ENCODE measurements at regions not wholly inside any gene's neighbourhood (a gene's known extent, or its start where the extent isn't known, plus 50 kb on each side); places are given as distances from the start of the nearest gene placed in this dataset.
A peak's percentile ranks its signal among the peaks of the same experiment; 100 is the strongest.

DNA sequence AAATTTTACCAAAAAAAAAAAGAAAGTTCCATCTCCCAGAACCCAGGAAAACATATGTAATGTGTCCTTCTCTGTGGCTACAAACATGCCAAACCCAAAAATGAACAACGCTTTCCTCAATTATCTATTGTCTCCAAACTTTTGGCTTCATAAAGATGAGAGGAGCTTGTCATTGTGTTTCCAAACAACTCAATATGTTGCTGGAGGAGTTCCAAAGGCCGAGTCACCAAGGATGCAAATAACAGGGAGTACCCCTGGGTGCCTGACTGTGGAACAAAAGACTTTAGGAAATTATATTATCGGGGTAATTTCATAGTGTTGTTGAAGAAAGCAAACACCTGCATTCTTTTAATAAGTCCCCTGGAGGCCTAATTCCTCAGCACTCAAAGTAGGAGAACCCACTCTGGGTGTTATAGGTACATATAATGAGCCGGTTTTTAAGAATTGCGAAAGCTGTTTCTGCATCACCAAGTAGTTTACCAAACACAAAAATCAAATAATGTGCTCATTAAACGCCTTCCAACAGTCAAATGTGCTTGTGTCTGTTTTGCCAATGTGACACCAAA, 206.3 kb upstream of the PRICKLE2 start:
- Histone ChIP-seq H3K9me3 (peaks cover 0 to 12% (median 4%) of the 10 kb centered on the region in 3 donors), H3K27me3 (peaks cover 0 to 5% (median 0%) of the 10 kb centered on the region in 4 donors), H3K4me1 (peaks cover 0 to 7% (median 0%) of the 10 kb centered on the region in 3 donors), H3K36me3 (no peaks in the 10 kb centered on the region), H3K27ac (no peak overlapping the region), H3K4me3 (no peak overlapping the region)
- intact Hi-C loops (cut with DNase I), result no loop called here
- TF ChIP-seq, protein P1, sequence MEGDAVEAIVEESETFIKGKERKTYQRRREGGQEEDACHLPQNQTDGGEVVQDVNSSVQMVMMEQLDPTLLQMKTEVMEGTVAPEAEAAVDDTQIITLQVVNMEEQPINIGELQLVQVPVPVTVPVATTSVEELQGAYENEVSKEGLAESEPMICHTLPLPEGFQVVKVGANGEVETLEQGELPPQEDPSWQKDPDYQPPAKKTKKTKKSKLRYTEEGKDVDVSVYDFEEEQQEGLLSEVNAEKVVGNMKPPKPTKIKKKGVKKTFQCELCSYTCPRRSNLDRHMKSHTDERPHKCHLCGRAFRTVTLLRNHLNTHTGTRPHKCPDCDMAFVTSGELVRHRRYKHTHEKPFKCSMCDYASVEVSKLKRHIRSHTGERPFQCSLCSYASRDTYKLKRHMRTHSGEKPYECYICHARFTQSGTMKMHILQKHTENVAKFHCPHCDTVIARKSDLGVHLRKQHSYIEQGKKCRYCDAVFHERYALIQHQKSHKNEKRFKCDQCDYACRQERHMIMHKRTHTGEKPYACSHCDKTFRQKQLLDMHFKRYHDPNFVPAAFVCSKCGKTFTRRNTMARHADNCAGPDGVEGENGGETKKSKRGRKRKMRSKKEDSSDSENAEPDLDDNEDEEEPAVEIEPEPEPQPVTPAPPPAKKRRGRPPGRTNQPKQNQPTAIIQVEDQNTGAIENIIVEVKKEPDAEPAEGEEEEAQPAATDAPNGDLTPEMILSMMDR (IDR thresholded peaks at IDR 0.05), result no peak
- no peak for TF ChIP-seq POLR2A (IDR thresholded peaks at IDR 0.05)
- no peak for DNase-seq
- WGBS, 2 donors, result 56 to 68% methylated on average over 6 of the region's 6 CpGs

DNA sequence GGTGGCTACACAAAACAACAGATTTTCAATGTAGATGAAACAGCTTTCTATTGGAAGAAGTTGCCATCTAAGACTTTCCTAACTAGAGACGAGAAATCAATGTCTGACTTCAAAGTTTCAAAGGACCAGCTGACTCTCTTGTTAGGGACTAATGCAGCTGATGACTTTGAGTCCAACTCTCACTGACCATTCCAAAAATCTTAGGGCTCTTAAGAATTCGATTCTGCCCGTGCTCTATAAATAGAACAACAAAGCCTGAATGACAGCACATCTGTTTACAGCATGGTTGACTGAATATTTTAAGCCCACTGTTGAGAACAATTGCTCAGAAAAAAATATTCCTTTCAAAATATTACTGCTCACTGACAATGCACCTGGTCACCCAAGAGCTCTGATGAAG, 202.4 kb upstream of the PRICKLE2 start:
- DNase-seq, result no peak
- WGBS, 2 donors, result 73 to 80% methylated on average over 3 of the region's 3 CpGs
- TF ChIP-seq POLR2A (IDR thresholded peaks at IDR 0.05), result no peak
- TF ChIP-seq, protein P1 (IDR thresholded peaks at IDR 0.05), result no peak
- Histone ChIP-seq H3K9me3 (no peaks in the 10 kb centered on the region), H3K4me3 (no peak overlapping the region), H3K27ac (no peak overlapping the region), H3K4me1 (peaks cover 0 to 12% (median 2%) of the 10 kb centered on the region in 3 donors), H3K36me3 (no peaks in the 10 kb centered on the region), H3K27me3 (no peaks in the 10 kb centered on the region)
- intact Hi-C loops (cut with DNase I), result no loop called here

DNA sequence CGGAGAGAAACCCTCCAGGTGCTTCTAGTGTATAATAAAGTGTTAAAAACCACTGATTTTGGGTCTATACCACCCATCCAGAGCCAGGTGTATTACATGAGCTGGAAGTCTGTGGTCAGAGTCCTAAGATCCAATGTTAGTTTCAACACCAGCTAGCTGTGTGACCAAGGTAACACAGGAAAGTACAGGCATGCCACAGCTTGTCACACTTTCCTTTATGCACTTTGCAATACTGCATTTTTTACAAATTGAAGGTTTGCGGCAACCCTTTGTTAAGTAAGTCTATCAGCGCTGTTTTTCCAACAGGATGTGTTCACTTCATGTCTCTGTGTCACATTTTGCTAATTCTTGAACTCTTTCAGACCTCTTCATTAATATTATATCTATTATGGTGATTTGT, 201.3 kb upstream of the PRICKLE2 start:
- Histone ChIP-seq H3K4me1 (peaks cover 0 to 12% (median 2%) of the 10 kb centered on the region in 3 donors), H3K27me3 (no peaks in the 10 kb centered on the region), H3K27ac (no peak overlapping the region), H3K4me3 (no peak overlapping the region), H3K36me3 (no peaks in the 10 kb centered on the region), H3K9me3 (no peaks in the 10 kb centered on the region)
- WGBS, 2 donors, result 47 to 48% methylated on average over 3 of the region's 3 CpGs
- no peak for TF ChIP-seq POLR2A (IDR thresholded peaks at IDR 0.05)
- TF ChIP-seq, protein P1 (IDR thresholded peaks at IDR 0.05), result no peak
- intact Hi-C loops (cut with DNase I), result no loop called here
- DNase-seq, result no peak

DNA sequence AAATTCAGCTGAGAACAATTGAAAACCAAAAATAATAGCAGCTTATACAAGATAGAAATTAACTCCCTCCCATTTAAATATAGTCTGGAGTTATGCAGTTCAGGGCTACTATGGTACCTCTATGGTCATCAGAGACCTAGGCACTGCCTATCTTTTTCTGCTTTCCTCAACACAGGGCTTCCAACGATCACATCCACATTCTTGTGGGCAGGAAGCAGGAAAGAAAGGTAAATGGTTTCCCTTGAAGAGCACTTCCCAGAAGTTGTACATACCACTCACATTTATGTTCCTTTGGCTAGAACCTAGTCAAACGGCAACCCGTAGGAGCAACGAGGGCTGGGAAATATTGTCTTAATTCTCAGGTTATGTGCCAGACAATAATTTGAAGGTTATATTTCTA, 197.7 kb upstream of the PRICKLE2 start:
- no peak for TF ChIP-seq POLR2A (IDR thresholded peaks at IDR 0.05)
- peaks cover 0 to 15% (median 2%) of the 10 kb centered on the region in 3 donors for H3K4me1 ChIP-seq
- WGBS, 2 donors, result 65 to 76% methylated on average over 4 of the region's 4 CpGs
- H3K27me3 ChIP-seq, result no peaks in the 10 kb centered on the region
- no peak for DNase-seq
- H3K36me3 ChIP-seq, result no peaks in the 10 kb centered on the region
- intact Hi-C loops (cut with DNase I), result no loop called here
- no peak overlapping the region for H3K27ac ChIP-seq
- no peaks in the 10 kb centered on the region for H3K9me3 ChIP-seq
- no peak overlapping the region for H3K4me3 ChIP-seq

DNA sequence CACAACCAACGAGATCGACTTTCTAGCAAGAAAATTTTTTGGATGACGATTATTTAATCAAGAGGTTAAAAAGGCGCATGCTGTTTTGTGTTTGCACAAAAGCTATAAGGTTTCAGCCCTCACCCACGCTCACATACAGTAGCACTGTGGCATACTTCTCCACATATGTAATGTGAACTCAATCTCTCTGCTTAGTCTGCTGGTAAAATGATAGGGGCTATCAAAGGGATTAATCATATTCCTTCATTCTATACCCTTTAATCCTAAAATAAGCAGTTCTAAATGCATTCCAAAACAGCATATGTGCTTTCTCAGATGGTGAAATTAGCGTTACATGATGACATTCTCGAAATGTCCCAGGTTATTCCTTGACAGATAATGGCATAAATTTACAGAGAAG, 196.9 kb upstream of the PRICKLE2 start:
- Histone ChIP-seq H3K27me3 (no peaks in the 10 kb centered on the region), H3K4me3 (no peak overlapping the region), H3K36me3 (no peaks in the 10 kb centered on the region), H3K27ac (no peak overlapping the region), H3K4me1 (peaks cover 0 to 18% (median 2%) of the 10 kb centered on the region in 3 donors), H3K9me3 (no peaks in the 10 kb centered on the region)
- WGBS, 2 donors, result 56 to 65% methylated on average over 7 of the region's 7 CpGs
- intact Hi-C loops (cut with DNase I), result no loop called here
- TF ChIP-seq, protein P1 (IDR thresholded peaks at IDR 0.05), result no peak
- no peak for TF ChIP-seq POLR2A (IDR thresholded peaks at IDR 0.05)
- no peak for DNase-seq

DNA sequence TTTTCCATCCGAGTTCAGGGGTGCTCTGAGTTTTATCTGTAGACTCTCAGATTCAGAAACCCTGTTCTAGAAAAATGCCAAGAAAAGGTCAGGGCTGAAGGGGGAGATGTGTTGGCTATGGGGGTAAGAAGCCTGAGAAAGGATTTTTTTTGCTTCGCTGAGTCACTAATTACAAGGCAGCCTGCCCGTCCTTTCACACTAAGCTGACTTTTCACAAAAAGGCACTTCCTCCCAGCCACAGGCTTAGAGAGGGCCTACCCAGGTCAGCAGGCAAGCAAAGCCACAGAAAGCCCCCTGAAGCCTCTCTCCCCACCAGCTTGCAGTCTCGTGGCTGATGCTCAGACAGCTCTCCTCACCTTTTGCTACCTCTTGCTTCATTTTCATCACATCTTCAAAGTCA, 192.6 kb upstream of the PRICKLE2 start:
- Histone ChIP-seq H3K4me1 (peaks cover 0 to 8% (median 0%) of the 10 kb centered on the region in 3 donors), H3K27ac (peak overlapping the region in 1 of 4 donors; percentile 33), H3K9me3 (no peaks in the 10 kb centered on the region), H3K4me3 (no peak overlapping the region), H3K27me3 (no peaks in the 10 kb centered on the region), H3K36me3 (no peaks in the 10 kb centered on the region)
- DNase-seq, result no peak
- no peak for TF ChIP-seq POLR2A (IDR thresholded peaks at IDR 0.05)
- TF ChIP-seq, protein P1 (IDR thresholded peaks at IDR 0.05), result no peak
- WGBS, 2 donors, result 37 to 40% methylated on average over 4 of the region's 4 CpGs
- intact Hi-C loops (cut with DNase I), result no loop called here
